ENCODE measurements at regions not wholly inside any gene's neighbourhood (a gene's known extent, or its start where the extent isn't known, plus 50 kb on each side); places are given as distances from the start of the nearest gene placed in this dataset.

DNA sequence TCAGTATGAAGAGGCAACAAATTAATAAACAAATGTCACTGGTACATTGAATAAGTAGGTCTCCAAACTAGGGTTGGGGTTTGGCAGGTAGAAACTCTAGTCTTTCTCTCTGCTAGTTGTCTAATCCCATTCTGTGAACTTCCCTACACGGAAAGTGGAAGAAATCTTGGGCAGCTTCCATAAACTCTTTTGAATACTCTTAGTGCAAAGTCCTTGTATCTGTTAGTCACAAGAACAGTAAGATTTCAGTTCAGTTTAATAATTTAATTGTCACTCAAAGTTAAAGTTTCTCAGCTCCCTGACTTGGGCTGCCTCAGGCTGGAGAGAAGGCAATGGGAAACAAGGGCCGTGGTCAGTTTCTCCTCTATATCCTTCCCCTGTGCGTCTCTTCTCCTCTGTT, 135.4 kb upstream of the MDM1 start:
- TF ChIP-seq, protein P1, sequence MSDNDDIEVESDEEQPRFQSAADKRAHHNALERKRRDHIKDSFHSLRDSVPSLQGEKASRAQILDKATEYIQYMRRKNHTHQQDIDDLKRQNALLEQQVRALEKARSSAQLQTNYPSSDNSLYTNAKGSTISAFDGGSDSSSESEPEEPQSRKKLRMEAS (CRISPR knock-in tag; IDR thresholded peaks at IDR 0.05): no peak
- TF ChIP-seq, protein P2, sequence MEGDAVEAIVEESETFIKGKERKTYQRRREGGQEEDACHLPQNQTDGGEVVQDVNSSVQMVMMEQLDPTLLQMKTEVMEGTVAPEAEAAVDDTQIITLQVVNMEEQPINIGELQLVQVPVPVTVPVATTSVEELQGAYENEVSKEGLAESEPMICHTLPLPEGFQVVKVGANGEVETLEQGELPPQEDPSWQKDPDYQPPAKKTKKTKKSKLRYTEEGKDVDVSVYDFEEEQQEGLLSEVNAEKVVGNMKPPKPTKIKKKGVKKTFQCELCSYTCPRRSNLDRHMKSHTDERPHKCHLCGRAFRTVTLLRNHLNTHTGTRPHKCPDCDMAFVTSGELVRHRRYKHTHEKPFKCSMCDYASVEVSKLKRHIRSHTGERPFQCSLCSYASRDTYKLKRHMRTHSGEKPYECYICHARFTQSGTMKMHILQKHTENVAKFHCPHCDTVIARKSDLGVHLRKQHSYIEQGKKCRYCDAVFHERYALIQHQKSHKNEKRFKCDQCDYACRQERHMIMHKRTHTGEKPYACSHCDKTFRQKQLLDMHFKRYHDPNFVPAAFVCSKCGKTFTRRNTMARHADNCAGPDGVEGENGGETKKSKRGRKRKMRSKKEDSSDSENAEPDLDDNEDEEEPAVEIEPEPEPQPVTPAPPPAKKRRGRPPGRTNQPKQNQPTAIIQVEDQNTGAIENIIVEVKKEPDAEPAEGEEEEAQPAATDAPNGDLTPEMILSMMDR (IDR thresholded peaks at IDR 0.05): no peak
- TF ChIP-seq, protein P3, sequence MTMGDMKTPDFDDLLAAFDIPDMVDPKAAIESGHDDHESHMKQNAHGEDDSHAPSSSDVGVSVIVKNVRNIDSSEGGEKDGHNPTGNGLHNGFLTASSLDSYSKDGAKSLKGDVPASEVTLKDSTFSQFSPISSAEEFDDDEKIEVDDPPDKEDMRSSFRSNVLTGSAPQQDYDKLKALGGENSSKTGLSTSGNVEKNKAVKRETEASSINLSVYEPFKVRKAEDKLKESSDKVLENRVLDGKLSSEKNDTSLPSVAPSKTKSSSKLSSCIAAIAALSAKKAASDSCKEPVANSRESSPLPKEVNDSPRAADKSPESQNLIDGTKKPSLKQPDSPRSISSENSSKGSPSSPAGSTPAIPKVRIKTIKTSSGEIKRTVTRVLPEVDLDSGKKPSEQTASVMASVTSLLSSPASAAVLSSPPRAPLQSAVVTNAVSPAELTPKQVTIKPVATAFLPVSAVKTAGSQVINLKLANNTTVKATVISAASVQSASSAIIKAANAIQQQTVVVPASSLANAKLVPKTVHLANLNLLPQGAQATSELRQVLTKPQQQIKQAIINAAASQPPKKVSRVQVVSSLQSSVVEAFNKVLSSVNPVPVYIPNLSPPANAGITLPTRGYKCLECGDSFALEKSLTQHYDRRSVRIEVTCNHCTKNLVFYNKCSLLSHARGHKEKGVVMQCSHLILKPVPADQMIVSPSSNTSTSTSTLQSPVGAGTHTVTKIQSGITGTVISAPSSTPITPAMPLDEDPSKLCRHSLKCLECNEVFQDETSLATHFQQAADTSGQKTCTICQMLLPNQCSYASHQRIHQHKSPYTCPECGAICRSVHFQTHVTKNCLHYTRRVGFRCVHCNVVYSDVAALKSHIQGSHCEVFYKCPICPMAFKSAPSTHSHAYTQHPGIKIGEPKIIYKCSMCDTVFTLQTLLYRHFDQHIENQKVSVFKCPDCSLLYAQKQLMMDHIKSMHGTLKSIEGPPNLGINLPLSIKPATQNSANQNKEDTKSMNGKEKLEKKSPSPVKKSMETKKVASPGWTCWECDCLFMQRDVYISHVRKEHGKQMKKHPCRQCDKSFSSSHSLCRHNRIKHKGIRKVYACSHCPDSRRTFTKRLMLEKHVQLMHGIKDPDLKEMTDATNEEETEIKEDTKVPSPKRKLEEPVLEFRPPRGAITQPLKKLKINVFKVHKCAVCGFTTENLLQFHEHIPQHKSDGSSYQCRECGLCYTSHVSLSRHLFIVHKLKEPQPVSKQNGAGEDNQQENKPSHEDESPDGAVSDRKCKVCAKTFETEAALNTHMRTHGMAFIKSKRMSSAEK (CRISPR knock-in tag; IDR thresholded peaks at IDR 0.05; ENCODE audit: borderline replicate concordance): no peak
- TF ChIP-seq TP53 (CRISPR knock-in tag; IDR thresholded peaks at IDR 0.05) (no peak), TEAD4 (CRISPR knock-in tag; IDR thresholded peaks at IDR 0.05) (no peak), TCF7 (CRISPR knock-in tag; IDR thresholded peaks at IDR 0.05; ENCODE audit: low read depth) (no peak), ZNF138 (CRISPR knock-in tag; conservative IDR thresholded peaks at IDR 0.05) (no peak)
- TF ChIP-seq, protein P4, sequence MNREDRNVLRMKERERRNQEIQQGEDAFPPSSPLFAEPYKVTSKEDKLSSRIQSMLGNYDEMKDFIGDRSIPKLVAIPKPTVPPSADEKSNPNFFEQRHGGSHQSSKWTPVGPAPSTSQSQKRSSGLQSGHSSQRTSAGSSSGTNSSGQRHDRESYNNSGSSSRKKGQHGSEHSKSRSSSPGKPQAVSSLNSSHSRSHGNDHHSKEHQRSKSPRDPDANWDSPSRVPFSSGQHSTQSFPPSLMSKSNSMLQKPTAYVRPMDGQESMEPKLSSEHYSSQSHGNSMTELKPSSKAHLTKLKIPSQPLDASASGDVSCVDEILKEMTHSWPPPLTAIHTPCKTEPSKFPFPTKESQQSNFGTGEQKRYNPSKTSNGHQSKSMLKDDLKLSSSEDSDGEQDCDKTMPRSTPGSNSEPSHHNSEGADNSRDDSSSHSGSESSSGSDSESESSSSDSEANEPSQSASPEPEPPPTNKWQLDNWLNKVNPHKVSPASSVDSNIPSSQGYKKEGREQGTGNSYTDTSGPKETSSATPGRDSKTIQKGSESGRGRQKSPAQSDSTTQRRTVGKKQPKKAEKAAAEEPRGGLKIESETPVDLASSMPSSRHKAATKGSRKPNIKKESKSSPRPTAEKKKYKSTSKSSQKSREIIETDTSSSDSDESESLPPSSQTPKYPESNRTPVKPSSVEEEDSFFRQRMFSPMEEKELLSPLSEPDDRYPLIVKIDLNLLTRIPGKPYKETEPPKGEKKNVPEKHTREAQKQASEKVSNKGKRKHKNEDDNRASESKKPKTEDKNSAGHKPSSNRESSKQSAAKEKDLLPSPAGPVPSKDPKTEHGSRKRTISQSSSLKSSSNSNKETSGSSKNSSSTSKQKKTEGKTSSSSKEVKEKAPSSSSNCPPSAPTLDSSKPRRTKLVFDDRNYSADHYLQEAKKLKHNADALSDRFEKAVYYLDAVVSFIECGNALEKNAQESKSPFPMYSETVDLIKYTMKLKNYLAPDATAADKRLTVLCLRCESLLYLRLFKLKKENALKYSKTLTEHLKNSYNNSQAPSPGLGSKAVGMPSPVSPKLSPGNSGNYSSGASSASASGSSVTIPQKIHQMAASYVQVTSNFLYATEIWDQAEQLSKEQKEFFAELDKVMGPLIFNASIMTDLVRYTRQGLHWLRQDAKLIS (CRISPR knock-in tag; IDR thresholded peaks at IDR 0.05; ENCODE audit: borderline replicate concordance): no peak
- TF ChIP-seq, protein P5, sequence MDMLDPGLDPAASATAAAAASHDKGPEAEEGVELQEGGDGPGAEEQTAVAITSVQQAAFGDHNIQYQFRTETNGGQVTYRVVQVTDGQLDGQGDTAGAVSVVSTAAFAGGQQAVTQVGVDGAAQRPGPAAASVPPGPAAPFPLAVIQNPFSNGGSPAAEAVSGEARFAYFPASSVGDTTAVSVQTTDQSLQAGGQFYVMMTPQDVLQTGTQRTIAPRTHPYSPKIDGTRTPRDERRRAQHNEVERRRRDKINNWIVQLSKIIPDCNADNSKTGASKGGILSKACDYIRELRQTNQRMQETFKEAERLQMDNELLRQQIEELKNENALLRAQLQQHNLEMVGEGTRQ (CRISPR knock-in tag; IDR thresholded peaks at IDR 0.05): no peak
